ENCODE measurements at regions not wholly inside any gene's neighbourhood (a gene's known extent, or its start where the extent isn't known, plus 50 kb on each side); places are given as distances from the start of the nearest gene placed in this dataset.
"Not testable (repeated sequence)": the region's sequence is repeated elsewhere in the genome, so short reads cannot be mapped to it uniquely, and the experiment has no call there.

- no peak for DNase-seq
These were observed 163.9 kb upstream of the CDK1 start for GRCh38 chr10:60614363-60614762.

DNA sequence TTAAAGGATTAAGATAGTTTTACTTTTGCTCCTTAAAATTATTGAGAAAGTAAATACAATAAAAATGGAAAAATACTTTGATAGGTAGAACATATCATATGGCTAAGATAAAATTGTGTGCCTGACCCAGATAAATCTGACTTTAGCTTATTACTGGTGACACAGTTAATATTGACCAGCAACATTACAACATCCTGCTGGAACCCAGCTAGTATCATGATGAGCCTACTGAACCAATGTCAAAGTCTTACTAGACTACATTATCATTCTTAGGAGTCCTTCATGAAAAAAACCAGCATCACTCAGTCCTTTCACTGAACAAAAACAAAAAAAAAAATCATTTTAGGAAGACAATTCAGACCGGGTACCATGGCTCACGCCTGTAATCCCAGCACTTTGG, 164.8 kb upstream of the CDK1 start:
- DNase-seq, result no peak

GRCh38 chr10:60611291-60611747, 167.0 kb upstream of the CDK1 start:
- DNase-seq, result no peak

DNA sequence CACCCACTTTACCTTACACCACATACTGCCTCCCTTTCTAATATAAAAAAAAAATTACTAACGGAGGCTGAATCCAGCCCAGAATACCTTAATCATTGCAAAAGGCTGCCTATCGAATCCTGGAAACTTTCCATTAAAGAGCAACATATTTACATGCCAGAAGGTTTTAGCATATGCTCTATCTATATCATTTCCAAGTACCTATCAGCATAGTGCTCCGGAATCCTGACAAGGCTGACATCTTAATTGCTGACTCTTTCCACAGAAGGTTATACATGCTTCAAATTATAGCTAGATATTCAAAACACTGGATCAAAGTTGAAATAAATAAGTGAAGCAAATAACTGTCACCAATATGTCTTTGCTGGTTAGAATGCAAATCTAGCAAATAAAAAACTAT, 170.9 kb upstream of the CDK1 start:
- no peak for DNase-seq

DNA sequence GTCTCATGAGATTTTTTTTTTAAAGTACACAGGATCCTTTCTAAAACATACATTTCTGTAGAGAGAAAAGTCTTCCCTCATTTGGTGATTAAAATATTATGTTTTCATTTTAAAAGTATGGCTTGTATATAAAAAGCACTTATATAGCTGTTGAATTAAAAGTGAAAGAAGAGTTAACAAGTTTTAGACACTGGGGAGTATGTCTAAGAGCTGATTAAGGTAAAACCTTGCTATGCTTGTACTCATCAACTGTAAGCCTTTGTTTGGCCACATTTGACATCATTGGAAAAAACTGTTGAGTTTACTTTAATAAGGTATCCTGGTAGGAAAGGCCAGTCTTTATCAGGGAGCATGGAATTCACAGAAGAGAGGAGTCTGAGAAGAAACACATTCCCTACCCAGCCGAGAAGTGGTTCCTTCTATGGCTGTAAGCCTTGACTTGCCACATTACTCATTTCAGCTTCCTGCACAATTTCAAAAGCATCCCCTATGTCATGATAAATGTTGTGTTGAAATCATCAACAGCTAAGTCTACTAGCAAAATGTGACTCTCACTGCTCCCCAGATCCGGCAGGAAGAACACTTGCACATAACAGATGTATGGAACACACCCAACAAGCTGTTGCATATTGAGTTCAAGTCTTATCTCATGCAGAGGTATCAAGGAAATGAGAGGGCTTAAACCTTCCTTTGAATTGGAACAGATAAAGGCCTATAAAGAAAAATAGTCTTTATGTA, 171.8 kb upstream of the CDK1 start:
- DNase-seq, result peak; percentile 4

DNA sequence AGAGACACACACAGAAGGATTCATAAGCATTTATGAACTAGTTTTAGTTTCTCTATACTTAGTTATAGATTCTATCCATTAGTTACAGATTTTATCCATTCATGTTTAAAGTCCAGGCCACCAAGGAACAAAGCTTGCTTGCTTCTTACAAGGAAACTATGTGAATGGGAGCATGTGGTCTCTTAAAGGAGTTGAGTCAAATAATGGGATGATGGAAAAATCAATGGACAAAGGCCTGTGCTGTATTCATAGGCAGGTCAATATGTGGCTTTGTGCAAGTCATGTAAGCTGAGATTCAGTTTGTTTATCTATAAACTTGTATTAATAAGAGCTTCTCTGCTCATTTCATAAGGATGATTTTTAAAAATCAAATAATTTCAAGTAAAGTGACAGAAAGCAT, 172.8 kb upstream of the CDK1 start:
- DNase-seq, result no peak

- no peak for DNase-seq
These were observed 173.9 kb upstream of the CDK1 start for GRCh38 chr10:60604342-60604741.

DNA sequence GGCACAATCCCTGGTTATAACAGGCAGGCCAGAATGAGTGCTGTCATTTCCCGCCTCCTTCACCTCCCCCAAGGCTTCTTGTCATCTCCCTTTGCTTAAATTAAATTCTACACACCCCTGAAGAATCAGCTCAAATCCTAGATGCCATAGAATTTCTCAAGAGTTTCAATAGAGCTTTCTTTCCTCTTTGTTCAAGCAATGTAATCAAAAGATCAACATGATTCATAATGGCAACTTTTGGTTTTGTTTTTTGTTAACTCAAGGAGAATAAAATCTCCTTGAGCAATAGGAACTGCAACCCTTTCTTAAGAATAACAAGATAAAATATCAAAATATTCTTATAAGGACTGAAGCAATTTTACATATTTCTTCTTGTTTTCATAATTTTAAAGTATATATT, 180.8 kb upstream of the CDK1 start:
- no peak for DNase-seq

DNA sequence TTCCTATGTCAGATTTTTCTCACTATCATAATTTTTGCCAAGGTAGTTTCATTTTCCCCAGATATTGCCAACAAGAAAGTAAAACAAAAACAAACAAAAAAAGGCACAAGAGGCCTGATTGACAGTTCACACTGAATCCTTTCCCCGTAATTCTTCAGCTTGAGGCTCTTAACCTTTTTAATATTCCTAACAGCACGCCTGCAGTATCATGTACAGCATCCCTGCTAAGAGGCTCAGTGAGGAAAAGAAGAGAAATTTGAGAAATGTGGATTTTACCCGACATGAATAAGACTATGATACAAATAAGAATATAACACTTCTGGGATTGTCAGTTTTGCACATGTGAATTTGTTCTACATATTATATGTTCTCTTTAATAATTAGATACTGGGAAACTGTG, 182.4 kb upstream of the CDK1 start:
- DNase-seq, result no peak

DNA sequence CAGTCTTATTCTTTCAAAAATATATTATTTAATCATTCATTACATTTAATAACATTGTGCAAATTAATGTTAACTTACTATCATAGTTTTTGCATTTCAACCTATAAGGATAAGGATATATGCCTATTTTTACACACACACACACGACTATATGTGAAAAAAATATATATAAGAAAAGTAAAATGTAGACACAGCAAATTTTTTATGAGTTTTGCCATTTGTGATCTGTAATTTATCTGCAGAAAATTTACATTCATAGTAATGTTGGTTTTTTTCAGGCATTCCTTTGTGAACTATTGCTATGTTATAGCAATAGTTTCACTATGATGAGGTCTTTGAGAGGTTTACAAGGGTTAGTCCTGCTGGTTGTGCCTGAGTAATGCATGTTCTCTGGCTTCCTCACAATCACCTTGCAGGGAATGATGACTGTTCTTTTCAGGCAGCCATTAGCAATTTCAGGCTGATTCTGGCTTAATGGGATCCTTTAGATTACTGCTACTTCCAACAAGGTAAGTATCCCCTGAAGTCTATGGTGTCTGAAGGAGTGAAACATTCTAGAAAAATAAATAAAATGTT, 183.7 kb upstream of the CDK1 start:
- DNase-seq, result no peak

GRCh38 chr10:60591119-60591518, 187.2 kb upstream of the CDK1 start:
- DNase-seq, result no peak

- DNase-seq, result no peak
These were observed 188.9 kb upstream of the CDK1 start for GRCh38 chr10:60589376-60589775.

- not testable (repeated sequence) for DNase-seq
These were observed 192.1 kb upstream of the ANK3 start for GRCh38 chr10:60581782-60582181.

DNA sequence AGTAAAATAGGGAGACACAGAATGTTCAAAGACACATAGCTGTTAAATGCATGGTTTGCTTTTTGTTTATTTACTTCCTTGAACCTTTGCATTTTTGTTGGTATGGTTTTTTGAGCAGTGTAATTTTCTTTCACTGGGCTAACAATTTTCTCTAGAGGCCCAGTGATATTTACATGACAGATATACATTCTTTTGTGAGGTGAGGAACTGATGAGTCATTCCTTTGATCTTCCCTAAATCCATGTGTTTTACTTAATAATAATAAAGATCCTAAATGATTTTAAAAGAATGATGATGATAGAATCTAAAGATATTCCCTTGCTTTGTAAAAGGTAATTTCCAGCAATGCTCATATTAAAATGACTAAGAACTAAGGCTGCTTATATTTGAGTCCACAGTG, 188.5 kb upstream of the ANK3 start:
- no peak for DNase-seq

GRCh38 chr10:60576130-60577069, 186.7 kb upstream of the ANK3 start:
- DNase-seq, result no peak

GRCh38 chr10:60575105-60575504, 185.4 kb upstream of the ANK3 start:
- DNase-seq, result no peak

DNA sequence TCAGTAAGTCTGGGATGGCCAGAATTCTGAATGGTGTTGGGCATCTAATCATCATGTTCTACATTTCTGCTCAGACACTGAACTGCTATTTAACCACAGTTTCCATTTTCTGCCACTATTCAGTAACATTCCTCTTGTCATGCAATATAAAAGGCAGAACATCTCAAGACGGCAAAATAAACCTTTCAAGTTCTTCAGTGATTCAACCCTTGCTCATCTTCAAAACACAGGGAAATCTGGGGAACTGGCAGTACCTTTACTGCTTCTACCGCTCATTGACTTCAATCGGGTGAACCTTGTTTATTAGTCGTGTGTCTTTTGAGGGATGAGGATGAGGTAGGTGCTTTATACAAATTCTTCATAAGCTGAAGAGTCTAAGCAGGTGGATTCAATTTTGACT, 184.7 kb upstream of the ANK3 start:
- DNase-seq, result no peak

DNA sequence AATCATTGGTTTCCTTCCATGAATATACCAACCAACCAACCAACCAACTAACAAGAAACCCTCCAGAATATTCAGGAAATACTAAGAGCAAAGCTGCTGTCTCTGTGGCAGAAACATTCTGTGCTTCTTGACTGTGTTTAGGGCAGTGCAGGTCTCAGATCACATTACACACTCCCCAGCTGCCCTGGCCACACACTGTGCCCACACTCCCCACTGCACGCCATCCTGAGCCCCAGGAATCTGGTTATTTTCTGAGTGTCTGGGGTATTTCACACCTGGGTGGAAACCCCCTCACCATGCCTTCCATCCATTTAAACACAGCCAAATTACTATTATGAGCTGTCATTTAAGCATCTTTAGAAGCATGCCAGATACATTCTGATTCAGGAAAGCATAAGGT, 183.7 kb upstream of the ANK3 start:
- no peak for DNase-seq

- DNase-seq, result peak; percentile 60
These were observed 183.0 kb upstream of the ANK3 start for GRCh38 chr10:60572511-60573194.

DNA sequence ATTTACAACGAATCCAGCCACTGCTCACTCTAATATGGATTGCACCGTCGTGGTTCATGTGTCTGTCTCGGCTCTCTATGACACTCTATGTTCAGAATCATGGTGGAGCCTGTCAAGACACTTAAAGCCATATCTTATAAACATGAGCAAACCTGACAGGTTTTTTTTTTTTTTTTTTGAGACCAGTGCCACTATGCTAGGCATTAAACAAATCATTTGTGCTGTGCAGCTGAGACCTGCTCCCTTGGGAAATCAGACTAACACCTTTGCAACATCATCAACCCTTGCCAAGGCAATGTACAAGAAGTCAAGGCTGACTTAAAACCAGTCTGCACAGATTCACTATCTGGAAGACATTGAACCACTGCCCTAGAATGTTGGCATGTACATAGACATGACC, 181.2 kb upstream of the ANK3 start:
- no peak for DNase-seq

- no peak for DNase-seq
These were observed 180.7 kb upstream of the ANK3 start for GRCh38 chr10:60570272-60570865.

GRCh38 chr10:60569681-60570080, 180.0 kb upstream of the ANK3 start:
- DNase-seq, result no peak

All from occipital lobe (tissue), 1 donor.